NCI-H146 treated with DMSO at 0.1 percent for 48 hours (cell line): ENCODE measurements at regions not wholly inside any gene's neighbourhood (a gene's known extent, or its start where the extent isn't known, plus 50 kb on each side); places are given as distances from the start of the nearest gene placed in this dataset.
A peak's percentile ranks its signal among the peaks of the same experiment; 100 is the strongest.

Experiments
- DNase-seq: peaks from one replicate; lab custom pipeline; 2025; ENCODE audit not compliant: unreplicated experiment; lab: John Stamatoyannopoulos, UW

- no peak for DNase-seq
These were observed 759.6 kb downstream of the MED13L start for GRCh38 chr12:115517913-115518312.

DNA sequence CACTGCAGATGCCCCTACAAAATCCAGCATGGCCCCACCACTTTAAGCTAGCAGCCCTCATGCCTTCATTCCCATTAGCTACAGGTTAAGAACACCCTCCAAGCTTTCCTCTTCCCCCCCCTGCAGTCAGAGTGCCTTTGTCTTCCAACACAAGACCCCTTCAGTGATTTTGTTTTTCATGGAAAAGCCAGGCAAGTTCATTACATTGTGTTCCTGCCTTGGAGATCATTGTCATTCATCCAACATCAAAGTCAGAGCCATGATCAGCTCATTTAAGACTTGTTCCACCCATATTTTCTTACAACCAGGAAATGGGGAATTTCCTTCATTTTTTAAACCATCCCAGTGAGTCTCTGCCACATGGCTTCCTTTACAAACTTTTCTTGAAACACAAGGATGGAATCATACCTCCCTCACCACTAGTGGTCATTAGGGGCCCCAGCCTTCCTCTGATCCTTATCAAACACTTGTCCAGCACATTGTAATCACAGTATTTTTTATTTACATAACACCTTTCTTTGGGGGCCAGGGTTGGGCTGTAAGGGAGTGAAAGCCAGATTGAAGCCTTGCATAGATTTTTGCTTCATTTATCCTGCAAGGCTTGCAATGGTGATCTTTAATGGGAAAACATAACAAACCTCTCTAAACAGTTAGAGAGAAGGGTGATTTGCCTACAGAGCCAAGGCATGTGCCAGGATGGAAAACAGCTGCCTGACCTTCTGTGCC, 765.3 kb downstream of the MED13L start:
- DNase-seq, result no peak

- DNase-seq, result no peak
These were observed 766.2 kb downstream of the MED13L start for GRCh38 chr12:115511305-115511704.

- no peak for DNase-seq
These were observed 768.5 kb downstream of the MED13L start for GRCh38 chr12:115508990-115509389.

- peak; percentile 1 for DNase-seq
These were observed 769.4 kb downstream of the MED13L start for GRCh38 chr12:115507951-115508722.

DNA sequence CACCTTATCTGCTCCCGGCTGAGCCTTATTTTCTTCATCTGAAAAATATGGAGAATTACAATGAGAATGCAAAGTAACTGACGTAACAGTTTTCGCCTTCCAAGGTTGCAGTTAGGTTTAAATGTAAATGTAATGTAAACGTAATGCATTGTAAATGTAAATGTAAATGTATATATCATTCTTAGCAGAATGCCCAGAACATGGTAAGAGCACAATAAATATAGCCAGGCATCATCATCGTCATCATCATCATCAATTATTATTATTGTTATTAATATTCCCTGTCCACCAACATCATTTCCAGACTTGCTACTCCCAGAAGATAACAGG, 770.0 kb downstream of the MED13L start:
- no peak for DNase-seq

- no peak for DNase-seq
These were observed 770.5 kb downstream of the MED13L start for GRCh38 chr12:115506822-115507559.

DNA sequence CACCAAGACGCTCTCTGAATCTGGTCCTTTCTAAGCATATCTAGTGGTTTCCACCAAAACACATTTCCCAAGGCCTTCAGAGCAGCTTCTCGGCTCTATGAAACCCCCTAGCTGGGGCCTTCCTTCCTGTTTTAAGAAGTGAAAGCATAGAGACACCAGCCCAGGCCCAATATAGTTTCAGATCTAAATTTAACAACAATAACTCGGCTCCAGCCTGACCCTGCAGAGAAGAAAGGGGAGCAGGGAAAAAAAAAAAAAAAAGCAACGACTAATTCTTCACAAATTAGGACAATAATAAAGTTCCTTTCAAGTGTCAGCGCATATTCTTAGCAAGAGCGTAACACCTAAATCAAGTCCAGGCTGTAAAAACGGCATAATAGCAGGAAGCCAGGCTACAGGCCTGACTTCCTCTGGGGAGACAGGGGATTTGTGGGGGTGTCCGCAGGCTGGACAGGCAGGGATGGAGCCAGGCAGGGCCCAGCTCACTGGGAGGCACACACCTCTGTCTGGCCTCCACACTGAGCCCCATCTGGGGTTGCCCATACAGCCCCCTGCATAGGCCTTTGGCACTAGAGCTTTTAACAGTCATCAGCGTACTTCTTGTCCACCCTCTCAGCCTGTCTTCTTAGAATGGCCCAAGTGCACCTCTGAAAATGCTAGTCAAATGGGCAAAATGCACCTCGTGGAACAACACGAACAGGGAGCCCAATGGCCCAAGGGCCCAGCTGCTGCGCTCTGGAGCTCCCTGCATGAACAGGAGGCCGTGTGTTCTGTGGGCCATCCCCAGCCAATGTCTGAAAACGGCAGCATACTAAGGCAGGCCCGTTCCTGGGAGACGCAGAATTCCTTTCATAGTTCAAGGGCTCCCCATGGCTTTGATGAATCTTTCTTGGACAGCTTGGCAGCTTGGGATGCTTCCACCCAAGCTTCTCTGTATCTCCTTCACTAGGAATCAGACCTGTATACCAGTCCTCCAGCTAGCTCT, 772.9 kb downstream of the MED13L start:
- no peak for DNase-seq

DNA sequence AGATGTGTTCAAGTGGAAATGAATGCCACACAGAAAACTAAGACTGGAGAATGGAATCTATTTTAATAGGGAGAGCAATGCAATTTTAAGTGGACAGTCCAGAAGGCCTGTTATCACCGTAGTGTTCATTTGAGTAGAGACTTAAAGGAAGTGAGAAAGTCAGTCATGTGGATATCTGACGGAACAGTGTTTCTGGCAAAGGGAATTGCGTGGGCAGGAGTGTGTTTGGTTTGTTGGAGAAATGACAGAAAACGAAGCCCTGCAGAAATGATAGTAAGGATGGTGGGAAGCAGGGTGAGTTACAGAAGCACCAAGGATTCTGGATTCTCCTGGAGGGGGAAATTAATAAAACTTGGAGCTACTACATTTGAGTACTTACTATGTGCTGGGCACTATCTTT, 776.6 kb downstream of the MED13L start:
- no peak for DNase-seq

DNA sequence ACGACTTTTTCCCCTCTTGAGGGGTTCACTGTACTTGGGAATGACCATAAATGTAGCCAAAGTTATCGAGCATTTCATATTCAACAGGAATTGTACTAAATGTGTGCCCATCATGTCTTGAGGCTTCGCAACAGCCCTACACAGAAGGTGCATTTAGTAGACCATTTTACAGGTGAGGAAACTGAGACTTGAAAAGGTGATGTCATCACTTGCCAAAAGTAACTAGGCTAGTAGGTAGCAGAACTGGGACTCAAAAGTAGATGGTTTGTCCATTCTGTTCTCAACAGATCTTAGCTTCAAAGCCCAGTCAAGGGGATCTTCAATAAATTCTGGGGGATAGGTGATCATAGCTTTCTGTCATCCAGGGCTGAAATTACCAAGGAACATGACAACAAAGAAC, 782.2 kb downstream of the MED13L start:
- no peak for DNase-seq

- DNase-seq, result no peak
These were observed 784.9 kb downstream of the MED13L start for GRCh38 chr12:115492553-115492952.

DNA sequence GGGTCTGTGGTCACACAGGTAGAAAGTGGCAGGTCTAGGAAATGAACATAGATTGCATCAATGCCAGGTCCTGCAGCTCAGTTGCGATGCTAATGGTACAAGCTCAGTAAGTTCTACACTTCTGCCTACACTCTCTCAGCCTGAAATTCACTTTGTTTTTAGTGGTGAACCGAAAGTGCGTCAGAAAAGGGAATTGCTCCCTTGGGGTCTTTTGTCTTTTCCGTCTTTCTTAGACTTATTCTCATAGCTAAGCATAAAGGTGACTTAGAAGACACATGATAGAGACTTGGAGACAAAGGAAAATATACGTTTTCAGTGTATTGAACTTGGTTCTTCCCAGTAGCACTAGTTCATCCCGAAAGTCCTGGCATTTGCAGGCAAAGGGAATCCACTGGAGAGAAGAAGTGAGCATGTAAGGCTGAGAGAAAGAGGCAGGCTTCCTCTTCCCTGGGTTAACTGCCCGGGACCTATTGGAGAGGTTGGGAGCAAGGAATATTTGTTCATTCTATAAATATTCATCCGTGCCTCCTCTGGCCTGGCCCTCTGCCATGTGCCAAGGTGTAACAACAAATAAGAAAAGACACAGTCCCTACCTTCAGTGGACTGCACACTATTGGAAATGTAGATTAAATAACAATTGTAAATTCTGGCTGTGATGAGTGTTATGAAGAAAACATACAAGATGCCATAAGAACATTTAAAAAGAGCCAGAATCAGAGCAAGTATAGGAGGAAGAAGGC, 785.8 kb downstream of the MED13L start:
- no peak for DNase-seq

- no peak for DNase-seq
These were observed 788.2 kb downstream of the MED13L start for GRCh38 chr12:115489253-115489652.

DNA sequence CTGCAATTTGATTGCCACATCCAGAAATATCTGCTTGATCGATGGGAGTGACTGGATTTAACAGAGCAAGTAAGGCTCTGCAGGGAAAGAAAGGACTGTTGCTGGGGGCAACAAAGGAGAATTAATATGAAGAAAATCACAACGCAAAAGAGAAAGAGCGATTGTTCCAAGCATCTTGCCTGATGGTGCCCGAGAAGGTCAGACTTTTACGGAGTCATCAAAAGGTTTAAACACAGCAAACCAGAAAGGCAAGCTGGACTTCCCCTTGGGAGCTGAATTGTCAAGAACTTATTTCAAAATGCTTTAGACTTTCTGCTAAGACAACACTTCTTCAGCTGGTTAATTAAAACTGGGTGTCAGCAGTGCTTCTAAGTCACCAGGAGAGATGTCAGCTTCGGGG, 791.5 kb downstream of the MED13L start:
- no peak for DNase-seq

- no peak for DNase-seq
These were observed 792.0 kb downstream of the MED13L start for GRCh38 chr12:115485503-115485902.

DNA sequence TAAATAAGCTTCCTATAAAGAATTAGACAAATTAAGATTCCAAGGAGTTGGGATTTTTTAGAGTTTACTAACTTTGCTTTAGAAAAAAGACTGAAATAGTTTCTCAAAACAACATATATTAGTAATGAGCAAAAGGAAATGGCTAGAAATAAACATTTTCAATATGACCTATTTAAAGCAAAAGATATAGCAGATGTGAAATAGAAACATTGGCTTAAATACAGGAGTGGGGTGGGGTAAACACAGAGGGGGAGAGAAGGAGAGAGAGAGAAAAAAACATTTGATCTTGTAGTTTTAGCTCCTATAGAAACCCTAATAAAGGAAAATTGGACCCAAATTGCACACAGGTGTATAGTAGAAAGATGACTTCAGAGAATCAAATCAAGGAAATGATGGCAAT, 794.5 kb downstream of the MED13L start:
- no peak for DNase-seq

DNA sequence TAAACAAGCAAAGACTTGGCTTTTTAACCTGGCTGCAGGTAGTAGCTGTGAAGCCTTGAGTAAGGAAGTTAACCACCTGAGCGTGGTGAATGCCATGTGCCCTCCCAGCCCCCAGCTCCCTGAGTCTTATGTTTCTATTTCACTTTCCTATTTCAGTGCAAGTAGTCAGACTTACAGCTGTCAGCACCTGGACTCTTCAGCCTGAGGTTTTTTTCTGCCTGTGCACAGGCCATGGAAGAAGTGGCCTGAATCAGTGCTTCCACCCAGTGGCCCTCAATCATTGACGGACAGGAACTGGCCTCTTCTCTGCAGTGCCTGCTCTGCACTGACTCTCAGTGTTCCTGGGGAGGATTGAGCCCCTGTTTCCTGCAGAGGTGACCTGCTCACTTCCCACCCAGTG, 796.4 kb downstream of the MED13L start:
- DNase-seq, result no peak

DNA sequence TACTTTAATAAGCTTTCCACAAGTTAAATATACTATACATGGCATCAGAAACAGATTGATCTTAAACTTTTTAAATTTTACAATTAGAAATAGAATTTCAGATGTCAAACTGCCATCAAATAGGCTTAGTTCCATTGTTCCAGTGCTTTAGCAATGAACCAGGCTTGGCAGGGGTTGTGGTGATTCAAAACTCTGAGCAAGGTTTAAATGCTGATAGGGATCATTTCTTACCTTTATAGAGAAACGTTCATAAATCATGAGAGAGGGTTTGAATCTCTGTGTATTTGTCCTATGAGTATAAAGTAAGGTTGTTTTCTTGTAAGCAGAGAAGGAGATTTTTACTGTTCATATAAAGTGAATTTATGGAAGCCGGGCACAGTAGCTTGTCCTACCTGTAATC, 794.5 kb upstream of the TBX3 start:
- DNase-seq, result no peak

DNA sequence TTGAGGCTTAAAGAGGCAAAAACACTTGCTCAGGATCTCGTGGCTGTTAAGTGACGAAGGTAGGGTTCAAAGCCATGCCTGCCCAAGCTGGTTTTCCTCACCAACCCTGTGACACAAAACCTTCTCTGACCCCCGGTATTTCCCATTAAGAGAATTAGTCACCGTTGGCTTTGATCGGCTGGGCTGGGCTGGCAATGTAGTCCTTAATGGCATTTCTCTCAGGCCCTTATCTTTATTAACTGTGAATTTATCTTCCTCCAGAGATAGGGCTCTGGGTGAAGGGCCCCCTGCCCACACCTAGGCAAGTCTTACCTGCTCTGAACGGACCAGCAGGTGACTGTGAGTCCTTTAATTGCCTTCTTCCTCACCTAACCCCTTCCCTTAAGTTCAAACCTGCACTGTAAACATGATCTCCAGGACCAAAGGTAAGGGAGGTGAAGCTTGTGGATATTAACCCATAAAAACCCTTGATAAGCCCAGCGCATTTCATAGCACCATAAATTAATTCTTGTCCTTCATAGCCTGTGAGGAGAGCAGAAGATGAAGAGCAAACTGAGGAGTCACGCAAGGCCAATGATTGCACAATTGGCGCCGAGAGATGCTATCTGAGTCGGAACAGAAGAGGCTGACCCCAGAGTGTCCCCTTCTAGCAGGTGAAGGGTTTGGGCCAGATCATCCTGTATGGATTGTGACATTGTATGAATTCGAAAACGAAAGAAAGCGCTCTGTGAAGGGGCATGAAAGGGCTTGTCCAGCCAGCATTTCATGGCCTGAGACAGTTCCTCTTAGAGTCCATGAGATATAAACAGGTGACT, 790.8 kb upstream of the TBX3 start:
- no peak for DNase-seq
